ENCODE measurements at regions not wholly inside any gene's neighbourhood (a gene's known extent, or its start where the extent isn't known, plus 50 kb on each side); places are given as distances from the start of the nearest gene placed in this dataset.

DNA sequence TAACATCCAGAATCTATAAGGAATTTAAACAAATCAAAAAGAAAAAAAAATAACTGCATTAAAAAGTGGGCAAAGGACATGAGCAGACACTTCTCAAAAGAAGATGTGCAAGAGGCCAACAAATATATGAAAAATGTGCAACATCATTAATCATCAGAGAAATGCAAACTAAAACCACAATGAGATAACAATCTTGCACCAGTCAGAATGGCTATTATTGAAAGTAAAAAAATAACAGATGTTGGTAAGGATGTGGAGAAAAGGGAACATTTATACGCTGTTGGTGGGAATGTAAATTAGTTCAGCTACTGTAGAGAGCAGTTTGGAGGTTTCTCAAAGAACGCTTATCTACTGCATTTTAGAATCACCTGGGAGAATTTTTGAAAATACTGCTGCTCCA is 186.1 kb downstream of the OTOL1 start:
- Histone ChIP-seq H3K4me3 (ENCODE audit: insufficient read depth, low read length) (no peak overlapping the region), H3K4me1 (ENCODE audit: insufficient read depth, low read length) (no peaks in the 10 kb centered on the region), H3K36me3 (ENCODE audit: insufficient read depth, low read length) (no peaks in the 10 kb centered on the region), H4K20me1 (ENCODE audit: insufficient read depth, low read length) (no peaks in the 10 kb centered on the region), H3K27me3 (ENCODE audit: insufficient read depth, low read length) (no peaks in the 10 kb centered on the region), H3K79me2 (ENCODE audit: insufficient read depth, low read length) (no peaks in the 10 kb centered on the region), H3K9me3 (ENCODE audit: low read depth, low read length) (peaks cover 2% of the 10 kb centered on the region), H2AFZ (ENCODE audit: low read length) (no peak overlapping the region), H3K4me2 (ENCODE audit: insufficient read depth, low read length) (no peak overlapping the region), H3K27ac (ENCODE audit: low read depth, low read length) (no peak overlapping the region)
- no peak for DNase-seq (ENCODE audit: insufficient read length, low spot score, missing footprints)
- no peak for TF ChIP-seq CTCF (IDR thresholded peaks at IDR 0.05; ENCODE audit: extremely low read depth, low read depth, low read length)

DNA sequence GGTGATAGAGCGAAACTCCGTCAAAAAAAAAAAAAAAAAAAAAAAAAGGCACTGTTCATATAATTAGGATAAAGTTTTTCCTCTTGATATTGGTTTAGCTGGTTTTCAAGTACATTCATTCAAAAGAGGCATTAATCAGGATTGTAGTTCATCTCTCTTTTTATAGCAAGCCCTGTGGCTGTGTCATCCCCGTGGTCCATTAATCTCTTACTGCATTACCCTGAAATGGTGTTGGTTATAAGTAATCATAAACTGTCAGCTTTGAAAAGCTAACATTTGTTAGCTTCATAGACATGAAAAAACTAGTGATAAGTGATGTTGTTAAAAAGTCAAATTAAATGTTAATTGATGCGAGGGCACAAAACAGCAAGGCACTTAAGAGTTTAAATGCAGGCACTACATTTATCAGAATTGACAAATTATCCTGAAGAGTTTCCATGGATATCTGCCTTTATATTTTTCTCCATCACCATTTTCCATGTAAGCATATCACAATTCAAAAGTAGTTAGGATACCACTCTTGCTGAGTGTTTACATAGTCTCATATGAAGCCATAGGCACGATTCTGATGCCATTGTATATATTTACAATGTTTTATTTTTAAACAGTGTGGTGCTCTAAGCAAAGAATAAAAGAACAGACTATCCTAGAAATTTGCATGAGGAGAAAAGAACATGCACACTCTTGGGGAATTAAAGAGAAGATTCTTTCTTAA is 193.1 kb downstream of the OTOL1 start:
- H3K36me3 ChIP-seq (ENCODE audit: insufficient read depth, low read length): no peaks in the 10 kb centered on the region
- H3K27me3 ChIP-seq (ENCODE audit: insufficient read depth, low read length): no peaks in the 10 kb centered on the region
- no peak overlapping the region for H2AFZ ChIP-seq (ENCODE audit: low read length)
- no peak for DNase-seq (ENCODE audit: insufficient read length, low spot score, missing footprints)
- H3K4me1 ChIP-seq (ENCODE audit: insufficient read depth, low read length): no peaks in the 10 kb centered on the region
- H3K27ac ChIP-seq (ENCODE audit: low read depth, low read length): no peak overlapping the region
- no peaks in the 10 kb centered on the region for H3K9me3 ChIP-seq (ENCODE audit: low read depth, low read length)
- TF ChIP-seq CTCF (IDR thresholded peaks at IDR 0.05; ENCODE audit: extremely low read depth, low read depth, low read length): no peak
- no peak overlapping the region for H3K4me2 ChIP-seq (ENCODE audit: insufficient read depth, low read length)
- no peak overlapping the region for H3K4me3 ChIP-seq (ENCODE audit: insufficient read depth, low read length)
- no peaks in the 10 kb centered on the region for H3K79me2 ChIP-seq (ENCODE audit: insufficient read depth, low read length)
- H4K20me1 ChIP-seq (ENCODE audit: insufficient read depth, low read length): no peaks in the 10 kb centered on the region

DNA sequence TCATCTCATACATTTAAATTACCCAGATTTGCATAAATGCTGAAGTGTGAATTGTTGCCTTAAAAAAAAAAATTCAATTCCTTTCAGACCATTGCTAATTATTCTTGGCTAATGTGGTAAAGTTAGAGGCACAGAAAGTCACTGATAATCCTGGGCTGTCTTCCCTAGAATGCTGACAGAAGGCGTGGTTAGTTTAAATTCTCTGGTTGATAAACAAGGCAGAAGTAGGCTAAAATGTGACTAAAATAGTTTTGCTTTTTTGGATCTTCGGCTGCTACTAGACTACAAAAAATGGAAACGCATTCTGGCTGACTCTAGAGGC is 193.7 kb downstream of the OTOL1 start:
- H3K4me1 ChIP-seq (ENCODE audit: insufficient read depth, low read length): no peaks in the 10 kb centered on the region
- H3K27me3 ChIP-seq (ENCODE audit: insufficient read depth, low read length): no peaks in the 10 kb centered on the region
- H3K4me3 ChIP-seq (ENCODE audit: insufficient read depth, low read length): no peak overlapping the region
- no peak for DNase-seq (ENCODE audit: insufficient read length, low spot score, missing footprints)
- no peaks in the 10 kb centered on the region for H3K36me3 ChIP-seq (ENCODE audit: insufficient read depth, low read length)
- H3K4me2 ChIP-seq (ENCODE audit: insufficient read depth, low read length): no peak overlapping the region
- H4K20me1 ChIP-seq (ENCODE audit: insufficient read depth, low read length): no peaks in the 10 kb centered on the region
- no peaks in the 10 kb centered on the region for H3K79me2 ChIP-seq (ENCODE audit: insufficient read depth, low read length)
- no peak for TF ChIP-seq CTCF (IDR thresholded peaks at IDR 0.05; ENCODE audit: extremely low read depth, low read depth, low read length)
- H3K27ac ChIP-seq (ENCODE audit: low read depth, low read length): no peak overlapping the region
- no peaks in the 10 kb centered on the region for H3K9me3 ChIP-seq (ENCODE audit: low read depth, low read length)
- no peak overlapping the region for H2AFZ ChIP-seq (ENCODE audit: low read length)

DNA sequence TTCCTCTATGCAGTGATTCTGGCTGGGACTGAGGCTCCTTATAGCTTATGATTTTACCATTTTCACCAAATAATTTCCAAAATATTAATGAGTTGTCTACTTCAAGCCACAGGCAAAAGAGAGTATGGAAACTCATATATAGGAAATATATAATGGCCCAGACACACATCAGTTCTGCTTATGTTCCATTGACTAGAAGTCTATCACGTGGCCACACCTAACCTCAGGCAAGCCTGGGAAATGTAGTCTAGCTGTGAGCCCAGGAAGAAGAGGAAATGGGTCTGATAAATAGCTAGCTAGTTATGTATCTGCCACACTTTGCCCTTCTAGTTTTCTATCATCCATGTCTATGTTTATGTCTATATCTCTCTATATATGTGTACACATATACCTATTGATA is 195.1 kb downstream of the OTOL1 start:
- no peak overlapping the region for H3K4me3 ChIP-seq (ENCODE audit: insufficient read depth, low read length)
- H4K20me1 ChIP-seq (ENCODE audit: insufficient read depth, low read length): no peaks in the 10 kb centered on the region
- H2AFZ ChIP-seq (ENCODE audit: low read length): no peak overlapping the region
- H3K9me3 ChIP-seq (ENCODE audit: low read depth, low read length): no peaks in the 10 kb centered on the region
- no peak for TF ChIP-seq CTCF (IDR thresholded peaks at IDR 0.05; ENCODE audit: extremely low read depth, low read depth, low read length)
- H3K27me3 ChIP-seq (ENCODE audit: insufficient read depth, low read length): no peaks in the 10 kb centered on the region
- no peak for DNase-seq (ENCODE audit: insufficient read length, low spot score, missing footprints)
- H3K4me1 ChIP-seq (ENCODE audit: insufficient read depth, low read length): no peaks in the 10 kb centered on the region
- no peak overlapping the region for H3K4me2 ChIP-seq (ENCODE audit: insufficient read depth, low read length)
- H3K36me3 ChIP-seq (ENCODE audit: insufficient read depth, low read length): no peaks in the 10 kb centered on the region
- H3K27ac ChIP-seq (ENCODE audit: low read depth, low read length): no peak overlapping the region
- H3K79me2 ChIP-seq (ENCODE audit: insufficient read depth, low read length): no peaks in the 10 kb centered on the region

Data from osteoblast (primary cell).